ENCODE measurements at regions not wholly inside any gene's neighbourhood (a gene's known extent, or its start where the extent isn't known, plus 50 kb on each side); places are given as distances from the start of the nearest gene placed in this dataset.

DNA sequence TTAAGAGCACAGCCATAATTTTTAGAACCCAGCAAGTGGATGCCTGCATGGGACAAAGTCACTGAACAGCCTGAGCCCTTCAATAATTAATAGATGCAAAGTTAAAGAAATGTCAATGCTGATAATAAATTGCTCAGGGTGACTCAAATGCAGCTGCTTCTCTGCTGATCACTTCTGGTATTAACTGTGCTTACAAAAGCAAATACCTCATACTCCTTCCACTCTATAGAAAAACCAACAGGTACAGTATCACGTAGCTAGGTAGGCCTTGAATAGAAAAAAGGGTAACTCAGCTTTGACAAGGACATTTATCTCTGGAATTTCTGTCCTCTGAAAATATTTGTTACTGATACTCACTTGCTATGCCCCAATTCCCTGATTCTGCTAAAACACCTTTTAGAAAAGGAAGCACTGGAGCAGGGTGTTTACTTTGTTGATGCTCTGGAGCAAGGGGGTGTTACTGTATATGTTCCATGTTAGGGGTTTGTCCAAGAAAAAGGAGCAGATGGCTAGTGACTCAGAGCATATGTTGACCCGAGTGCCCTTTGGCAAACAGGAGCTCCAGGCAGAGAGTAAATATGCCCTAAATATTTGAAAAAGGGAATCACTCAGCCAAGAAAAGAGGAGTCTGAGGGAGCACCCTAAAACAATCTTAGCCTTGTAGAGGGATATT is 59.1 kb upstream of the RTN4 start (continued):
- TF ChIP-seq ZNF614 (CRISPR knock-in tag; IDR thresholded peaks at IDR 0.05; ENCODE audit: borderline replicate concordance) (no peak), ZNF724P (CRISPR knock-in tag; IDR thresholded peaks at IDR 0.05; ENCODE audit: borderline replicate concordance) (no peak), ZNF460 (CRISPR knock-in tag; IDR thresholded peaks at IDR 0.05; ENCODE audit: borderline replicate concordance) (no peak), NR3C1 (CRISPR knock-in tag; IDR thresholded peaks at IDR 0.05) (no peak), ZNF737 (CRISPR knock-in tag; IDR thresholded peaks at IDR 0.05; ENCODE audit: borderline replicate concordance) (no peak), TCF7L2 (IDR thresholded peaks at IDR 0.05; ENCODE audit: low read depth, low read length) (no peak), FOXC1 (CRISPR knock-in tag; IDR thresholded peaks at IDR 0.05; ENCODE audit: borderline replicate concordance) (no peak), BRD4 (CRISPR knock-in tag; IDR thresholded peaks at IDR 0.05) (no peak), ZNF83 (CRISPR knock-in tag; IDR thresholded peaks at IDR 0.05; ENCODE audit: borderline replicate concordance) (no peak), ZSCAN31 (CRISPR knock-in tag; IDR thresholded peaks at IDR 0.05; ENCODE audit: low read depth) (no peak), ZNF850 (CRISPR knock-in tag; conservative IDR thresholded peaks at IDR 0.05) (no peak), PHB2 (IDR thresholded peaks at IDR 0.05; ENCODE audit: partially characterized antibody) (no peak), SETDB1 (CRISPR knock-in tag; IDR thresholded peaks at IDR 0.05; ENCODE audit: borderline replicate concordance) (no peak), FOSL1 (CRISPR knock-in tag; IDR thresholded peaks at IDR 0.05; ENCODE audit: borderline replicate concordance) (peak; percentile 87), PPARG (CRISPR knock-in tag; conservative IDR thresholded peaks at IDR 0.05) (peak; percentile 74), MED13 (CRISPR knock-in tag; IDR thresholded peaks at IDR 0.05) (no peak), ZSCAN30 (CRISPR knock-in tag; IDR thresholded peaks at IDR 0.05) (no peak), JUND (CRISPR knock-in tag; IDR thresholded peaks at IDR 0.05) (peak; percentile 83; the same call in 1 of the 2 replicates), GATA4 (IDR thresholded peaks at IDR 0.05; ENCODE audit: borderline replicate concordance, low read depth) (no peak), ZNF577 (CRISPR knock-in tag; IDR thresholded peaks at IDR 0.05; ENCODE audit: borderline replicate concordance, low read depth) (no peak), MAFK (conservative IDR thresholded peaks at IDR 0.05 in 1 of 2, IDR thresholded peaks at IDR 0.05 in 1 of 2; ENCODE audit: low read length in 2 of 2) (0 out of 4 replicates have a peak, but pooled peaks of 1 of the 2 experiments have one; percentile 0), MLLT10 (CRISPR knock-in tag; IDR thresholded peaks at IDR 0.05) (no peak), PHF5A (CRISPR knock-in tag; IDR thresholded peaks at IDR 0.05; ENCODE audit: low read depth, unreplicated experiment) (peak; percentile 85), NR1H2 (CRISPR knock-in tag; IDR thresholded peaks at IDR 0.05; ENCODE audit: borderline replicate concordance, low read depth) (no peak)
- TF ChIP-seq, protein P1, sequence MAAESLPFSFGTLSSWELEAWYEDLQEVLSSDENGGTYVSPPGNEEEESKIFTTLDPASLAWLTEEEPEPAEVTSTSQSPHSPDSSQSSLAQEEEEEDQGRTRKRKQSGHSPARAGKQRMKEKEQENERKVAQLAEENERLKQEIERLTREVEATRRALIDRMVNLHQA (CRISPR knock-in tag; IDR thresholded peaks at IDR 0.05), result no peak
- TF ChIP-seq, protein P2, sequence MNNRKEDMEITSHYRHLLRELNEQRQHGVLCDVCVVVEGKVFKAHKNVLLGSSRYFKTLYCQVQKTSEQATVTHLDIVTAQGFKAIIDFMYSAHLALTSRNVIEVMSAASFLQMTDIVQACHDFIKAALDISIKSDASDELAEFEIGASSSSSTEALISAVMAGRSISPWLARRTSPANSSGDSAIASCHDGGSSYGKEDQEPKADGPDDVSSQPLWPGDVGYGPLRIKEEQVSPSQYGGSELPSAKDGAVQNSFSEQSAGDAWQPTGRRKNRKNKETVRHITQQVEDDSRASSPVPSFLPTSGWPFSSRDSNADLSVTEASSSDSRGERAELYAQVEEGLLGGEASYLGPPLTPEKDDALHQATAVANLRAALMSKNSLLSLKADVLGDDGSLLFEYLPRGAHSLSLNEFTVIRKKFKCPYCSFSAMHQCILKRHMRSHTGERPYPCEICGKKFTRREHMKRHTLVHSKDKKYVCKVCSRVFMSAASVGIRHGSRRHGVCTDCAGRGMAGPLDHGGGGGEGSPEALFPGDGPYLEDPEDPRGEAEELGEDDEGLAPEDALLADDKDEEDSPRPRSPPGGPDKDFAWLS (CRISPR knock-in tag; IDR thresholded peaks at IDR 0.05; ENCODE audit: borderline replicate concordance), result no peak
- TF ChIP-seq, protein P3, sequence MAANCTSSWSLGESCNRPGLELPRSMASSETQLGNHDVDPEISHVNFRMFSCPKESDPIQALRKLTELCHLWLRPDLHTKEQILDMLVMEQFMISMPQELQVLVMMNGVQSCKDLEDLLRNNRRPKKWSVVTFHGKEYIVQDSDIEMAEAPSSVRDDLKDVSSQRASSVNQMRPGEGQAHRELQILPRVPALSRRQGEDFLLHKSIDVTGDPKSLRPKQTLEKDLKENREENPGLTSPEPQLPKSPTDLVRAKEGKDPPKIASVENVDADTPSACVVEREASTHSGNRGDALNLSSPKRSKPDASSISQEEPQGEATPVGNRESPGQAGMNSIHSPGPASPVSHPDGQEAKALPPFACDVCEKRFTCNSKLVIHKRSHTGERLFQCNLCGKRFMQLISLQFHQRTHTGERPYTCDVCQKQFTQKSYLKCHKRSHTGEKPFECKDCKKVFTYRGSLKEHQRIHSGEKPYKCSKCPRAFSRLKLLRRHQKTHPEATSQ (CRISPR knock-in tag; IDR thresholded peaks at IDR 0.05; ENCODE audit: borderline replicate concordance), result no peak

All from HepG2 (cell line).